ENCODE measurements at regions not wholly inside any gene's neighbourhood (a gene's known extent, or its start where the extent isn't known, plus 50 kb on each side); places are given as distances from the start of the nearest gene placed in this dataset.

DNA sequence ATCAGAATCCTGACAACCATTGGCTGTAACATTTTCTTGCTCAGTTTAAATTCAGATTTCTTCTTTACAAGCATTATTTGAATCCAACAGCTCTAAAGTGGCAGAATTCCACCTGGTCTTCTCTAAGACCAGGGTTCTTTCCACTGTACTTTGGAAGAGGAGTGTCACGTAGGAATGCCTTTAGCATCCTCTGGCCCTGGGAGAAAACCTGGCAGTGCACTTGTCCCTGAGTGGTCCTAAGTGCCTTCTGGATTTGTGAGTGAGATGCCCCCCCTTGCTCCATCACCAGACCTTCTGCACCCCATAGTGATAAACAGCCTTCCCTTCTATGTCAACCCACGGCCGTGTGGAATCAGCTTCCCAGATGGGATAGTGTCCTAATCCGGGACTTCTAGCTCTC, 57.1 kb upstream of the NHLH2 start:
- TF ChIP-seq, protein P1, sequence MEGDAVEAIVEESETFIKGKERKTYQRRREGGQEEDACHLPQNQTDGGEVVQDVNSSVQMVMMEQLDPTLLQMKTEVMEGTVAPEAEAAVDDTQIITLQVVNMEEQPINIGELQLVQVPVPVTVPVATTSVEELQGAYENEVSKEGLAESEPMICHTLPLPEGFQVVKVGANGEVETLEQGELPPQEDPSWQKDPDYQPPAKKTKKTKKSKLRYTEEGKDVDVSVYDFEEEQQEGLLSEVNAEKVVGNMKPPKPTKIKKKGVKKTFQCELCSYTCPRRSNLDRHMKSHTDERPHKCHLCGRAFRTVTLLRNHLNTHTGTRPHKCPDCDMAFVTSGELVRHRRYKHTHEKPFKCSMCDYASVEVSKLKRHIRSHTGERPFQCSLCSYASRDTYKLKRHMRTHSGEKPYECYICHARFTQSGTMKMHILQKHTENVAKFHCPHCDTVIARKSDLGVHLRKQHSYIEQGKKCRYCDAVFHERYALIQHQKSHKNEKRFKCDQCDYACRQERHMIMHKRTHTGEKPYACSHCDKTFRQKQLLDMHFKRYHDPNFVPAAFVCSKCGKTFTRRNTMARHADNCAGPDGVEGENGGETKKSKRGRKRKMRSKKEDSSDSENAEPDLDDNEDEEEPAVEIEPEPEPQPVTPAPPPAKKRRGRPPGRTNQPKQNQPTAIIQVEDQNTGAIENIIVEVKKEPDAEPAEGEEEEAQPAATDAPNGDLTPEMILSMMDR (IDR thresholded peaks at IDR 0.05) = no peak
- TF ChIP-seq EZH2phosphoT487 (IDR thresholded peaks at IDR 0.05) = no peak

Measured in neural progenitor cell (in vitro differentiated cells).